ENCODE measurements at regions not wholly inside any gene's neighbourhood (a gene's known extent, or its start where the extent isn't known, plus 50 kb on each side); places are given as distances from the start of the nearest gene placed in this dataset.

- TF ChIP-seq CTCF (IDR thresholded peaks at IDR 0.05) (no peak), EZH2 (IDR thresholded peaks at IDR 0.05) (no peak), EZH2phosphoT487 (IDR thresholded peaks at IDR 0.05) (no peak)
These were observed 110.0 kb upstream of the GUCA2B start for GRCh38 chr1:42043182-42043581.

All from neural progenitor cell (in vitro differentiated cells).